ENCODE measurements at regions not wholly inside any gene's neighbourhood (a gene's known extent, or its start where the extent isn't known, plus 50 kb on each side); places are given as distances from the start of the nearest gene placed in this dataset.

- no peak for TF ChIP-seq GATA3 (IDR thresholded peaks at IDR 0.05; ENCODE audit: low read depth, low read length)
- TF ChIP-seq GATA2 (IDR thresholded peaks at IDR 0.05; ENCODE audit: low read depth, low read length), result no peak
Observed at GRCh38 chr14:104438166-104438887, 141.2 kb upstream of the C14orf180 start.

- TF ChIP-seq GATA2 (IDR thresholded peaks at IDR 0.05; ENCODE audit: low read depth, low read length), result no peak
- TF ChIP-seq GATA3 (IDR thresholded peaks at IDR 0.05; ENCODE audit: low read depth, low read length), result no peak
Observed at GRCh38 chr14:104439625-104440024, 139.9 kb upstream of the C14orf180 start.

- TF ChIP-seq GATA3 (IDR thresholded peaks at IDR 0.05; ENCODE audit: low read depth, low read length) (no peak), GATA2 (IDR thresholded peaks at IDR 0.05; ENCODE audit: low read depth, low read length) (no peak)
Observed at GRCh38 chr14:104440297-104440956, 139.1 kb upstream of the C14orf180 start.

- no peak for TF ChIP-seq GATA2 (IDR thresholded peaks at IDR 0.05; ENCODE audit: low read depth, low read length)
- TF ChIP-seq GATA3 (IDR thresholded peaks at IDR 0.05; ENCODE audit: low read depth, low read length), result no peak
Observed at GRCh38 chr14:104441275-104442106, 138.1 kb upstream of the C14orf180 start.

GRCh38 chr14:104442107-104442551 lies 137.4 kb upstream of the C14orf180 start:
- TF ChIP-seq GATA3 (IDR thresholded peaks at IDR 0.05; ENCODE audit: low read depth, low read length) (no peak), GATA2 (IDR thresholded peaks at IDR 0.05; ENCODE audit: low read depth, low read length) (no peak)

- TF ChIP-seq GATA2 (IDR thresholded peaks at IDR 0.05; ENCODE audit: low read depth, low read length) (no peak), GATA3 (IDR thresholded peaks at IDR 0.05; ENCODE audit: low read depth, low read length) (no peak)
Observed at GRCh38 chr14:104442631-104443390, 136.8 kb upstream of the C14orf180 start.

- no peak for TF ChIP-seq GATA3 (IDR thresholded peaks at IDR 0.05; ENCODE audit: low read depth, low read length)
- TF ChIP-seq GATA2 (IDR thresholded peaks at IDR 0.05; ENCODE audit: low read depth, low read length), result no peak
Observed at GRCh38 chr14:104443391-104444158, 136.0 kb upstream of the C14orf180 start.

GRCh38 chr14:104444159-104445030 lies 135.2 kb upstream of the C14orf180 start:
- TF ChIP-seq GATA3 (IDR thresholded peaks at IDR 0.05; ENCODE audit: low read depth, low read length), result no peak
- TF ChIP-seq GATA2 (IDR thresholded peaks at IDR 0.05; ENCODE audit: low read depth, low read length), result no peak

- no peak for TF ChIP-seq GATA3 (IDR thresholded peaks at IDR 0.05; ENCODE audit: low read depth, low read length)
- no peak for TF ChIP-seq GATA2 (IDR thresholded peaks at IDR 0.05; ENCODE audit: low read depth, low read length)
Observed at GRCh38 chr14:104445086-104445485, 134.5 kb upstream of the C14orf180 start.

GRCh38 chr14:104445832-104446381 lies 133.7 kb upstream of the C14orf180 start:
- TF ChIP-seq GATA2 (IDR thresholded peaks at IDR 0.05; ENCODE audit: low read depth, low read length), result no peak
- TF ChIP-seq GATA3 (IDR thresholded peaks at IDR 0.05; ENCODE audit: low read depth, low read length), result no peak

GRCh38 chr14:104446611-104447010 lies 133.0 kb upstream of the C14orf180 start:
- TF ChIP-seq GATA2 (IDR thresholded peaks at IDR 0.05; ENCODE audit: low read depth, low read length) (no peak), GATA3 (IDR thresholded peaks at IDR 0.05; ENCODE audit: low read depth, low read length) (no peak)

GRCh38 chr14:104447750-104448149 lies 131.8 kb upstream of the C14orf180 start:
- TF ChIP-seq GATA2 (IDR thresholded peaks at IDR 0.05; ENCODE audit: low read depth, low read length) (no peak), GATA3 (IDR thresholded peaks at IDR 0.05; ENCODE audit: low read depth, low read length) (no peak)
